H9 (cell line): ENCODE measurements at regions not wholly inside any gene's neighbourhood (a gene's known extent, or its start where the extent isn't known, plus 50 kb on each side); places are given as distances from the start of the nearest gene placed in this dataset.

Experiments
- DNase-seq: peaks from one replicate; pipeline ENCODE4 v3.0.0-alpha.2; 2017
- H2AFZ ChIP-seq: one replicate; pipeline ENCODE4 v1.6.1; 2013; ENCODE audit warnings: mild to moderate bottlenecking, low read length, control low read depth, moderate library complexity
- H2AK5ac ChIP-seq: 2 replicates; pipeline ENCODE4 v1.6.1; 2013; ENCODE audit warnings: low read length, control low read depth, mixed read lengths; ENCODE audit not compliant: insufficient read length
- H2BK120ac ChIP-seq: one replicate; pipeline ENCODE4 v1.6.1; 2013; ENCODE audit warnings: low read depth, mild to moderate bottlenecking, low read length, control low read depth, inconsistent platforms; ENCODE audit not compliant: poor library complexity, severe bottlenecking
- H2BK12ac ChIP-seq: 2 replicates; pipeline ENCODE4 v1.6.1; 2013; ENCODE audit warnings: low read length, control low read depth, mixed read lengths, low read depth; ENCODE audit not compliant: insufficient read length
- H2BK15ac ChIP-seq: 2 replicates; pipeline ENCODE4 v1.6.1; 2013; ENCODE audit warnings: low read depth, low read length, control low read depth
- H2BK20ac ChIP-seq: one replicate; pipeline ENCODE4 v1.6.1; 2013; ENCODE audit warnings: low read depth, mild to moderate bottlenecking, low read length, control low read depth, inconsistent platforms; ENCODE audit not compliant: poor library complexity, severe bottlenecking
- H2BK5ac ChIP-seq: 2 replicates; pipeline ENCODE4 v1.6.1; 2013; ENCODE audit warnings: low read length, control low read depth, mixed read lengths; ENCODE audit not compliant: insufficient read length
- H3K14ac ChIP-seq: 2 replicates; pipeline ENCODE4 v1.6.1; 2013; ENCODE audit warnings: low read length, control low read depth; ENCODE audit not compliant: insufficient read depth
- H3K18ac ChIP-seq: 2 replicates; pipeline ENCODE4 v1.6.1; 2013; ENCODE audit warnings: low read depth, mild to moderate bottlenecking, mixed read lengths, low read length, control low read depth; ENCODE audit not compliant: insufficient read length
- H3K23ac ChIP-seq: 2 replicates; pipeline ENCODE4 v1.6.1; 2013; ENCODE audit warnings: low read length, control low read depth, mixed read lengths, low read depth; ENCODE audit not compliant: insufficient read length
- H3K23me2 ChIP-seq: 2 replicates; pipeline ENCODE4 v1.6.1; 2013; ENCODE audit warnings: low read depth, mild to moderate bottlenecking, mixed read lengths, low read length, control low read depth; ENCODE audit not compliant: insufficient read length, poor library complexity, severe bottlenecking
- H3K27ac ChIP-seq: 2 replicates; pipeline ENCODE4 v1.5.1; 2013; ENCODE audit warnings: low read length, control low read depth, mixed read lengths, low read depth; ENCODE audit not compliant: insufficient read length
- H3K27me3 ChIP-seq: 2 replicates; pipeline ENCODE4 v1.6.1; 2013; ENCODE audit warnings: low read length, control low read depth, inconsistent platforms; ENCODE audit not compliant: insufficient read depth
- H3K4ac ChIP-seq: 2 replicates; pipeline ENCODE4 v1.6.1; 2013; ENCODE audit warnings: low read depth, mild to moderate bottlenecking, control low read depth, inconsistent platforms, low read length, moderate library complexity
- H3K4me1 ChIP-seq: 2 replicates; pipeline ENCODE4 v1.6.1; 2013; ENCODE audit warnings: low read length, control low read depth, inconsistent platforms; ENCODE audit not compliant: insufficient read depth
- H3K4me2 ChIP-seq: 2 replicates; pipeline ENCODE4 v1.6.1; 2013; ENCODE audit warnings: low read length, control low read depth, mixed read lengths; ENCODE audit not compliant: insufficient read length, insufficient read depth
- H3K56ac ChIP-seq: 2 replicates; pipeline ENCODE4 v1.6.1; 2013; ENCODE audit warnings: low read depth, mild to moderate bottlenecking, mixed read lengths, low read length, control low read depth; ENCODE audit not compliant: insufficient read length
- H3K79me1 ChIP-seq: 2 replicates; pipeline ENCODE4 v1.6.1; 2013; ENCODE audit warnings: low read depth, mild to moderate bottlenecking, moderate library complexity, low read length, control low read depth, inconsistent platforms; ENCODE audit not compliant: insufficient read depth, poor library complexity, severe bottlenecking
- H3K79me2 ChIP-seq: 2 replicates; pipeline ENCODE4 v1.6.1; 2013; ENCODE audit warnings: low read length, control low read depth, inconsistent platforms; ENCODE audit not compliant: insufficient read depth
- H3K9ac ChIP-seq: 2 replicates; pipeline ENCODE4 v1.6.1; 2013; ENCODE audit warnings: low read length, control low read depth, mixed read lengths; ENCODE audit not compliant: insufficient read length; ENCODE audit errors: extremely low read depth
- H3K9me3 ChIP-seq: one replicate; pipeline ENCODE4 v1.6.1; 2013; ENCODE audit warnings: low read depth, low read length, inconsistent platforms; ENCODE audit not compliant: control insufficient read depth
- H3T11ph ChIP-seq: one replicate; pipeline ENCODE4 v1.6.1; 2013; ENCODE audit warnings: mild to moderate bottlenecking, low read length, control low read depth, inconsistent platforms
- H4K20me1 ChIP-seq: one replicate; pipeline ENCODE4 v1.6.1; 2013; ENCODE audit not compliant: control insufficient read depth, insufficient read length, insufficient read depth
- H4K5ac ChIP-seq: 2 replicates; pipeline ENCODE4 v1.6.1; 2013; ENCODE audit warnings: low read depth, mild to moderate bottlenecking, mixed read lengths, low read length, control low read depth; ENCODE audit not compliant: insufficient read length
- H4K8ac ChIP-seq: replicated peaks from 2 replicates; pipeline ENCODE4 v1.6.1; 2013; ENCODE audit warnings: low read length, control low read depth, mixed read lengths, low read depth; ENCODE audit not compliant: insufficient read length
- H4K91ac ChIP-seq: 2 replicates; pipeline ENCODE4 v1.6.1; 2013; ENCODE audit warnings: low read depth, mild to moderate bottlenecking, moderate library complexity, mixed read lengths, low read length, control low read depth; ENCODE audit not compliant: insufficient read length
- H3K27ac Mint-ChIP-seq, 3 experiments: 2 replicates in 2 of 3; 3 replicates in 1 of 3; pipeline ENCODE4 v1.8.0; 2020 to 2021; ENCODE audit warnings: mixed read lengths in 3 of 3, mild to moderate bottlenecking in 1 of 3, moderate library complexity in 1 of 3
- H3K27me3 Mint-ChIP-seq: 2 replicates; pipeline ENCODE4 v1.8.0; 2021; ENCODE audit warnings: low read depth, mild to moderate bottlenecking, moderate library complexity, mixed read lengths
- H3K36me3 Mint-ChIP-seq, 3 experiments: 2 replicates in 2 of 3; 3 replicates in 1 of 3; pipeline ENCODE4 v1.8.0; 2020 to 2021; ENCODE audit warnings: low read depth in 3 of 3, mixed read lengths in 3 of 3; ENCODE audit not compliant: insufficient read depth in 1 of 3
- H3K4me1 Mint-ChIP-seq, 2 experiments: 2 replicates each; pipeline ENCODE4 v1.8.0; 2020; ENCODE audit warnings: mixed read lengths in 2 of 2
- H3K4me3 Mint-ChIP-seq, 2 experiments: 2 replicates in 1 of 2; 3 replicates in 1 of 2; pipeline ENCODE4 v1.8.0; 2020 to 2021; ENCODE audit warnings: mild to moderate bottlenecking in 2 of 2, mixed read lengths in 2 of 2, moderate library complexity in 1 of 2
- H3K9me3 Mint-ChIP-seq, 2 experiments: 2 replicates in 1 of 2; 3 replicates in 1 of 2; pipeline ENCODE4 v1.8.0; 2020; ENCODE audit warnings: mild to moderate bottlenecking in 2 of 2, mixed read lengths in 2 of 2, moderate library complexity in 1 of 2
- WGBS: extraction: QIAGEN DNeasy Blood & Tissue Kit; methylation state at CpG from one replicate; pipeline ENCODE4 v1.1.7; 2013; ENCODE audit warnings: missing lambda C conversion rate, low lambda C conversion rate, mixed read lengths; ENCODE audit not compliant: insufficient read length; ENCODE audit errors: extremely low coverage; 5-methylcytosine and 5-hydroxymethylcytosine counted together
- TF ChIP-seq, protein P1 (sequence below): fragments of 200-600 bp; sonication (generic); conservative IDR thresholded peaks from 3 replicates; pipeline ENCODE4 v1.8.0; 2021; ENCODE audit warnings: antibody characterized with exemption, mild to moderate bottlenecking

DNA sequence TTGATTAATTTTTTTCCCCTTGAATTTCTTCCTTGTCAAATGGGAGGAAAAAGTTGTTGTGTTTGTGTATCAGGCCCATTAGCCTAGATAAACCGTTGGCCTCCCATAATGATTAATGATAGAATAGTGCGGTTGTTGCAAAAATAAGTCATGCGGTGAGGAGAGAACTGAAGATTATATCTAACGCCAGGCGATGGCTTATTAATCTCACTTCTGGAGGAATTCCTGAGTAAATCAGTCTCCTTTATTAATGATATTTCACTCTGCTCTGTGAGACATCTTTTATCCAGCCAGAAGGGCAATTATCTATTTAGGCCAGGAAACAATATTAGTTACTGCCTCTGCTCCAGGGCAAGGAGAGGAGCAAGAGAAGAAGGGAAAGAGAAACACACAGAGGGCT, 107.3 kb downstream of the IRX5 start:
- no peak overlapping the region for H3K27ac Mint-ChIP-seq
- WGBS: no CpG with 5 or more reads among the region's 5 CpGs
- peaks cover 2 to 3% of the 10 kb centered on the region in 2 experiments; a peak in 3 of 4 replicates for H3K4me1 Mint-ChIP-seq

More for the DNA sequence above, 107.3 kb downstream of the IRX5 start:
- Histone ChIP-seq H2BK120ac (no peak overlapping the region), H2BK5ac (no peak overlapping the region), H2BK12ac (no peak overlapping the region), H3K27me3 (no peaks in the 10 kb centered on the region), H4K20me1 (no peaks in the 10 kb centered on the region), H3K23ac (no peak overlapping the region), H4K8ac (no peak overlapping the region), H2AK5ac (no peak overlapping the region), H2BK20ac (no peak overlapping the region), H4K5ac (no peak overlapping the region), H3K9me3 (no peaks in the 10 kb centered on the region), H3K27ac (no peak overlapping the region), H3K4me2 (no peak overlapping the region), H2BK15ac (no peak overlapping the region), H4K91ac (no peak overlapping the region), H3K79me1 (no peaks in the 10 kb centered on the region), H2AFZ (no peak overlapping the region), H3K4ac (no peak overlapping the region), H3K14ac (no peak overlapping the region), H3K56ac (no peak overlapping the region), H3T11ph (no peak overlapping the region), H3K9ac (no peak overlapping the region), H3K79me2 (no peaks in the 10 kb centered on the region), H3K18ac (no peak overlapping the region), H3K23me2 (no peaks in the 10 kb centered on the region), H3K4me1 (no peaks in the 10 kb centered on the region)
- Mint-ChIP-seq H3K27me3 (peaks cover 8% of the 10 kb centered on the region; the same call in 1 of the 2 replicates), H3K9me3 (no peaks in the 10 kb centered on the region), H3K4me3 (no peak overlapping the region), H3K36me3 (no peaks in the 10 kb centered on the region)
- TF ChIP-seq, protein P1, sequence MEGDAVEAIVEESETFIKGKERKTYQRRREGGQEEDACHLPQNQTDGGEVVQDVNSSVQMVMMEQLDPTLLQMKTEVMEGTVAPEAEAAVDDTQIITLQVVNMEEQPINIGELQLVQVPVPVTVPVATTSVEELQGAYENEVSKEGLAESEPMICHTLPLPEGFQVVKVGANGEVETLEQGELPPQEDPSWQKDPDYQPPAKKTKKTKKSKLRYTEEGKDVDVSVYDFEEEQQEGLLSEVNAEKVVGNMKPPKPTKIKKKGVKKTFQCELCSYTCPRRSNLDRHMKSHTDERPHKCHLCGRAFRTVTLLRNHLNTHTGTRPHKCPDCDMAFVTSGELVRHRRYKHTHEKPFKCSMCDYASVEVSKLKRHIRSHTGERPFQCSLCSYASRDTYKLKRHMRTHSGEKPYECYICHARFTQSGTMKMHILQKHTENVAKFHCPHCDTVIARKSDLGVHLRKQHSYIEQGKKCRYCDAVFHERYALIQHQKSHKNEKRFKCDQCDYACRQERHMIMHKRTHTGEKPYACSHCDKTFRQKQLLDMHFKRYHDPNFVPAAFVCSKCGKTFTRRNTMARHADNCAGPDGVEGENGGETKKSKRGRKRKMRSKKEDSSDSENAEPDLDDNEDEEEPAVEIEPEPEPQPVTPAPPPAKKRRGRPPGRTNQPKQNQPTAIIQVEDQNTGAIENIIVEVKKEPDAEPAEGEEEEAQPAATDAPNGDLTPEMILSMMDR: no peak
- no peak for DNase-seq
